ENCODE measurements at regions not wholly inside any gene's neighbourhood (a gene's known extent, or its start where the extent isn't known, plus 50 kb on each side); places are given as distances from the start of the nearest gene placed in this dataset.
"Not testable (repeated sequence)": the region's sequence is repeated elsewhere in the genome, so short reads cannot be mapped to it uniquely, and the experiment has no call there.

GRCh38 chr17:72458301-72458700, 337.5 kb downstream of the SOX9 start:
- no peak for DNase-seq

GRCh38 chr17:72460711-72461110, 339.9 kb downstream of the SOX9 start:
- no peak for DNase-seq

- no peak for DNase-seq
Observed at GRCh38 chr17:72461757-72462156, 340.9 kb downstream of the SOX9 start.

- DNase-seq = no peak
Observed at GRCh38 chr17:72462407-72462806, 341.6 kb downstream of the SOX9 start.

- DNase-seq = no peak
Observed at GRCh38 chr17:72462814-72463213, 342.0 kb downstream of the SOX9 start.

- DNase-seq = no peak
Observed at GRCh38 chr17:72463287-72464102, 342.7 kb downstream of the SOX9 start.

- DNase-seq = not testable (repeated sequence)
Observed at GRCh38 chr17:72464221-72464620, 343.4 kb downstream of the SOX9 start.

- DNase-seq = no peak
Observed at GRCh38 chr17:72465191-72466024, 344.6 kb downstream of the SOX9 start.

GRCh38 chr17:72466199-72466598, 345.4 kb downstream of the SOX9 start:
- DNase-seq = no peak

- DNase-seq = no peak
Observed at GRCh38 chr17:72466606-72467005, 345.8 kb downstream of the SOX9 start.

GRCh38 chr17:72467841-72468653, 347.2 kb downstream of the SOX9 start:
- DNase-seq = no peak

- no peak for DNase-seq
Observed at GRCh38 chr17:72468841-72469240, 348.0 kb downstream of the SOX9 start.

GRCh38 chr17:72470121-72470705, 349.4 kb downstream of the SOX9 start:
- no peak for DNase-seq

GRCh38 chr17:72470734-72471133, 349.9 kb downstream of the SOX9 start:
- DNase-seq = no peak

GRCh38 chr17:72471296-72471695, 350.5 kb downstream of the SOX9 start:
- no peak for DNase-seq

- DNase-seq = no peak
Observed at GRCh38 chr17:72472106-72472505, 351.3 kb downstream of the SOX9 start.

GRCh38 chr17:72472853-72473390, 352.1 kb downstream of the SOX9 start:
- not testable (repeated sequence) for DNase-seq

- no peak for DNase-seq
Observed at GRCh38 chr17:72474243-72474642, 353.4 kb downstream of the SOX9 start.

GRCh38 chr17:72474719-72475477, 354.1 kb downstream of the SOX9 start:
- no peak for DNase-seq

GRCh38 chr17:72476134-72476533, 355.3 kb downstream of the SOX9 start:
- DNase-seq = no peak

- no peak for DNase-seq
Observed at GRCh38 chr17:72476575-72476986, 355.8 kb downstream of the SOX9 start.

GRCh38 chr17:72477491-72477890, 356.7 kb downstream of the SOX9 start:
- DNase-seq = no peak

Measured in NCI-H446 treated with DMSO at 0.1 percent for 48 hours (cell line).